ENCODE measurements at regions not wholly inside any gene's neighbourhood (a gene's known extent, or its start where the extent isn't known, plus 50 kb on each side); places are given as distances from the start of the nearest gene placed in this dataset.

DNA sequence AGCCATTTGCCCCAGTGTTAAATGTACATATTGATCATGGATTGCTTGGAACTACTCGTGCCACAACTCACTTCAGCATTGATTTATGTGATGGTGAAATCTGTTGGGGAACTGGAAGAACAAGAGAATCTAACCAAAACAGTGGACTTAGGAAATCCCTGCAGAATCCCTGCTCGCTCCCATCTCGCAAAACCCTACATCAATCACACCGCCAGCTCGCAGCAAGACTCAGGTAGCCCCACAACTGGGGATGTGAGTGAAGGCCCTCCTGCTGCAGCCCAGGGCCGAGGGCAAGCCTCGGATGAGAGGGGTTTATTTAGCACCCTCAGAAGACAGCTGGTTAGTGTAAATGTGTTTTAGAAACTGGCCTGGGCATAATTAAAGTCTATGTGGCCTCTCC lies 171.6 kb downstream of the ANAPC1 start:
- no peaks in the 10 kb centered on the region for H3K9me3 Mint-ChIP-seq
- POLR2A ChIA-PET = no interaction called here
- H3K36me3 Mint-ChIP-seq (ENCODE audit: low read depth) = no peaks in the 10 kb centered on the region
- no peak overlapping the region for H3K4me3 Mint-ChIP-seq
- CTCF ChIA-PET = no interaction called here
- no peaks in the 10 kb centered on the region for H3K4me1 Mint-ChIP-seq
- no peaks in the 10 kb centered on the region for H3K27me3 Mint-ChIP-seq
- no peak for ATAC-seq (ENCODE audit: low read depth)
- no peak for DNase-seq
- intact Hi-C loops (cut with micrococcal nuclease) = no loop called here
- TF ChIP-seq, protein P1, sequence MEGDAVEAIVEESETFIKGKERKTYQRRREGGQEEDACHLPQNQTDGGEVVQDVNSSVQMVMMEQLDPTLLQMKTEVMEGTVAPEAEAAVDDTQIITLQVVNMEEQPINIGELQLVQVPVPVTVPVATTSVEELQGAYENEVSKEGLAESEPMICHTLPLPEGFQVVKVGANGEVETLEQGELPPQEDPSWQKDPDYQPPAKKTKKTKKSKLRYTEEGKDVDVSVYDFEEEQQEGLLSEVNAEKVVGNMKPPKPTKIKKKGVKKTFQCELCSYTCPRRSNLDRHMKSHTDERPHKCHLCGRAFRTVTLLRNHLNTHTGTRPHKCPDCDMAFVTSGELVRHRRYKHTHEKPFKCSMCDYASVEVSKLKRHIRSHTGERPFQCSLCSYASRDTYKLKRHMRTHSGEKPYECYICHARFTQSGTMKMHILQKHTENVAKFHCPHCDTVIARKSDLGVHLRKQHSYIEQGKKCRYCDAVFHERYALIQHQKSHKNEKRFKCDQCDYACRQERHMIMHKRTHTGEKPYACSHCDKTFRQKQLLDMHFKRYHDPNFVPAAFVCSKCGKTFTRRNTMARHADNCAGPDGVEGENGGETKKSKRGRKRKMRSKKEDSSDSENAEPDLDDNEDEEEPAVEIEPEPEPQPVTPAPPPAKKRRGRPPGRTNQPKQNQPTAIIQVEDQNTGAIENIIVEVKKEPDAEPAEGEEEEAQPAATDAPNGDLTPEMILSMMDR (IDR thresholded peaks at IDR 0.05) = no peak
- H3K27ac Mint-ChIP-seq = no peak overlapping the region

DNA sequence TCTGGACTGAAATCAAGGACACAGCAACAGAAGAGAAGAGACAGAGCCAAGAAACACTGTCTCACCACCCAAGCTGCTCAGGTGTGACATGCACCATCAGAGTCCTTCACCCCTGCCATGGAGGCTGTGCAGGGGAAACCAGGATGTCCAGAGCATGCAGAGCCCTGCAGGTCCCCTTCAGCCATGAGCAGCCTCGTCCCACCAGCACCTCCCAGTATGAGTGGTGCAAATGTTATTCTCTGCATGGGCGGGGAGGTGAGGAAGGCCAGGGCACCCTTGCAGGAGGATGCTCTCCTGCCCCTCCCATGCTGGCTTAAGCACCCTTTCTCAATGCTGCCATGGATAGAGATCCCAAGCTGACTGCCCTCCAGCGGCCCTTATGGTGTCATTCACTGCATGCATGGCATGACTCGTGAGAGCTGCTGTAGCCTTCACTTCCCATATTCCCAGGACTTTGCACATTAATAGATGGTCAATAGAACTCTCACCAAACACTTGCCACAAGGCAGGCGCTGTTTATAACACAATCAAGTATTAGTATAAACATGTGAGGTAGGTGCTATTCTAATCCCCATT lies 171.0 kb downstream of the ANAPC1 start:
- ATAC-seq (ENCODE audit: low read depth) (no peak), DNase-seq (no peak)
- Mint-ChIP-seq H3K4me3 (no peak overlapping the region), H3K27ac (no peak overlapping the region), H3K4me1 (no peaks in the 10 kb centered on the region), H3K27me3 (no peaks in the 10 kb centered on the region), H3K36me3 (ENCODE audit: low read depth) (no peaks in the 10 kb centered on the region), H3K9me3 (no peaks in the 10 kb centered on the region)
- TF ChIP-seq, protein P1 (IDR thresholded peaks at IDR 0.05) = no peak
- intact Hi-C loops (cut with micrococcal nuclease) = no loop called here
- CTCF ChIA-PET = no interaction called here
- POLR2A ChIA-PET = no interaction called here

DNA sequence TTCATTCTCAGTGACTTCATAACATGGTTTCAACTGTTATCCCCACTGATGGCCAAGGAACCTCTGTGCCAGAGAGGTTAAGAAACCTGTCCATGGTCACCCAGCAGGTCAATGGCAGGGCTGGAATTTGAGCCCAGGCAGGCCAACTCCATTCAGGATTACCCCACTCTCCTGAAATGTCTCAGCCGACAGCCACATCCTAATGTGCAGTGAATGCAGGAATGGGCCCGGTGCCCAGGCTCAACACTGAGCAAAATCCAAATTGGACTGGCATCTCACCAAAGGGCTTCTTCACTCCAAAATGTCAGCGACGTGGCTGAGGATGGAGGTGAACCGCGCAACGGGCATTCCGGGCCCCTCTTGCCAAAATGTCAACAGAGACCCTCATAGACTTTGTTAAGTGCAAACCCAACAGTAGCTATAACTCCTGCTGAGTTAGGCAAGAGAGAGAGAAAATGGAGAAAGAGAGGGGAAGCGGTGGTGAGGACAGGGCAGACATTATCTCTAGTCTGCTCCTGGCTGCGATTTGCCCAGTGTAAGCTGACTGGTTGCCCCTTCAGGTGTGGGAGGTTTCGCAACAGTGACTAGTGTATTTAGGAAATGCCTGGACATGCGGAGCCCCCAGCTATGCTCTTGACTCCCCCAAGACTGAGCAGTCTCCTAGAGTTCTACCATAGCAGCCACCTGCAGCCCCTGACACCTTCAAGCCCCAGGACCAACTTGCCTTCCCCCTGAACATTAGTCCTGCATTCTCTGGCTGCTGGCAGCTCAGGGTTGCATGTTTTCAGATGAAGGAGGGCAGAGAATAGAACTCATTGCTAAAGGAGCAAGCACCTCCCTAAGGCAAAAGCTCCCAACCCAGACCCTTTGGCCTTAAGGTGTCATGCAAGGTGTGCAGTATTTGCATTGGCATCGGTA lies 167.7 kb downstream of the ANAPC1 start:
- ATAC-seq (ENCODE audit: low read depth) (no peak), DNase-seq (no peak)
- no peaks in the 10 kb centered on the region for H3K9me3 Mint-ChIP-seq
- TF ChIP-seq, protein P1 (IDR thresholded peaks at IDR 0.05) = no peak
- no peaks in the 10 kb centered on the region for H3K4me1 Mint-ChIP-seq
- no peaks in the 10 kb centered on the region for H3K36me3 Mint-ChIP-seq (ENCODE audit: low read depth)
- intact Hi-C loops (cut with micrococcal nuclease) = no loop called here
- no peak overlapping the region for H3K4me3 Mint-ChIP-seq
- no peaks in the 10 kb centered on the region for H3K27me3 Mint-ChIP-seq
- POLR2A ChIA-PET = no interaction called here
- H3K27ac Mint-ChIP-seq = no peak overlapping the region
- CTCF ChIA-PET = no interaction called here

DNA sequence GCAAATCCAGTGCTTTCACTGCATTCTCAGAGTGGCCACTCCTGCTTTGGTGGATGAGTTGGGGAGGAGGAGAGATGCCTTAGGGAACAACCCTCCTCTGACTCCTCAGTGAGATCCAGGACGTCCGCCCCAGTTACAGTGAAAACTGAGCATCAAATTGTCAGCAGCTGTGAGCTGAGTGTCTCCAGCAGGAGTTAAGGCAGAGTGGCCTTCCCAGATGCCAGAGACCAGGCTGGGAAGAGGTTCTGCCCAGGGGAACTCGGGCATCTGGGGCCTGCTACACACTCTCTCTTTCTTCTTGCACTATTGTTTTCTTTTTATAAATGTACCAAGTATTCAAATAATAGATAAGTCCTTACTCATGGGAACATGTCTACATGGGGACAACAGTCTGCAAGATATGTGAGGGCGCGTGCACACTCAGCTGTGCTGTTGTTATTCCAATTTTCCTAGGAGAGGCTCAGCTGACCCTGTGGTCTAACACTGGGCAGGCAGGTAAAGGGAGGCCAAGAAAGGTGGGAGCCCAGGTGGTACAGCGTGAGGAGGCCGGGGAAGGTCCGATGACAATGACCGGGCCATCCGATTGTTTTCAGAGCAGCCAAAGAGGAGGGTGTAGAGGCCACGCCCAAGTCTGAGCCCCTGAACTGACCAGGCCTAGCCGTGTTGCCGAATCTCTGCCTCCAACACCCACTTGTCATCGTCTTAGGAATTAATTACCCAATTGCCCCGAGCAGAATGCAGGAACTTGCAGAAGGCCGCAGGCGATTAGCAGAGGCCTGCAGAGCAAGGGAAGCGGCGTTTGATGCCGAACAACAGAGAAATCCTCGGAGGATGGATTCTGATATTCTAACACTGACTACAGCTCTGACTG lies 166.9 kb downstream of the ANAPC1 start:
- Mint-ChIP-seq H3K4me3 (no peak overlapping the region), H3K9me3 (no peaks in the 10 kb centered on the region), H3K4me1 (no peaks in the 10 kb centered on the region), H3K36me3 (ENCODE audit: low read depth) (no peaks in the 10 kb centered on the region), H3K27me3 (no peaks in the 10 kb centered on the region), H3K27ac (no peak overlapping the region)
- POLR2A ChIA-PET = no interaction called here
- ATAC-seq (ENCODE audit: low read depth) (no peak), DNase-seq (no peak)
- intact Hi-C loops (cut with micrococcal nuclease) = no loop called here
- CTCF ChIA-PET = no interaction called here
- TF ChIP-seq, protein P1 (IDR thresholded peaks at IDR 0.05) = no peak

All from activated B cell treated with CpG ODN at 0.5 μM for 24 hours (primary cell).